GM06990 (cell line): ENCODE measurements at regions not wholly inside any gene's neighbourhood (a gene's known extent, or its start where the extent isn't known, plus 50 kb on each side); places are given as distances from the start of the nearest gene placed in this dataset.

ENCODE experiments used
- DNase-seq: peaks from one replicate; pipeline ENCODE4 v3.0.0-alpha.2; 2011; ENCODE audit not compliant: insufficient read length; ENCODE audit errors: extremely low read depth
- H3K27me3 ChIP-seq: replicated peaks from 2 replicates; pipeline ENCODE4 v1.6.0; 2011; ENCODE audit warnings: low read length; ENCODE audit not compliant: control insufficient read depth, insufficient read depth
- H3K36me3 ChIP-seq: 2 replicates; pipeline ENCODE4 v1.5.1; 2011; ENCODE audit warnings: low read length; ENCODE audit not compliant: control insufficient read depth, insufficient read depth
- H3K4me3 ChIP-seq: replicated peaks from 2 replicates; pipeline ENCODE4 v1.5.1; 2011; ENCODE audit warnings: low read depth, mild to moderate bottlenecking, control low read depth, low read length
- TF ChIP-seq, protein P1 (sequence below): IDR thresholded peaks from 2 replicates; pipeline ENCODE4 v1.5.1; 2011; ENCODE audit warnings: low read length, control low read depth, mild to moderate bottlenecking, inconsistent platforms; ENCODE audit not compliant: insufficient read depth, poor library complexity, severe bottlenecking

DNA sequence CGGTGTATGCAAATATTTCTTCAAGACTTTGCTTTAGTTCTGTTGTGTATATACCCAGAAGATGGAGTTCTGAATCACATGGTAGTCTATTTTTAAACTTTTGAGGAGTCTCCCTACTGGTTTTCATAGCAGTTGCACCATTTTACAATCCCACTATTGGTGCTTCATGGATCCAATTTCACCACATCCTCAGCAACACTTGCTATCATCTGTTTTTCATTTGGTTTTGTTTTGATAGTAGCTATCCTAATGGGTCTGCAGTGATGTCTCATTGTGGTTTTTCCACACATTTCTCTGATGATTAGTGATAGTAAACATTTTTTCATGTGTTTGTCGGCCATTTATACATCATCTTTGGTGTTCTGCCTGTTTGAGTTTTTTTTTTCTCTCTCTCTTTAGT lies 1339.3 kb downstream of the EFNA5 start:
- Histone ChIP-seq H3K36me3 (no peaks in the 10 kb centered on the region), H3K4me3 (no peak overlapping the region), H3K27me3 (no peaks in the 10 kb centered on the region)
- DNase-seq = no peak
- TF ChIP-seq, protein P1, sequence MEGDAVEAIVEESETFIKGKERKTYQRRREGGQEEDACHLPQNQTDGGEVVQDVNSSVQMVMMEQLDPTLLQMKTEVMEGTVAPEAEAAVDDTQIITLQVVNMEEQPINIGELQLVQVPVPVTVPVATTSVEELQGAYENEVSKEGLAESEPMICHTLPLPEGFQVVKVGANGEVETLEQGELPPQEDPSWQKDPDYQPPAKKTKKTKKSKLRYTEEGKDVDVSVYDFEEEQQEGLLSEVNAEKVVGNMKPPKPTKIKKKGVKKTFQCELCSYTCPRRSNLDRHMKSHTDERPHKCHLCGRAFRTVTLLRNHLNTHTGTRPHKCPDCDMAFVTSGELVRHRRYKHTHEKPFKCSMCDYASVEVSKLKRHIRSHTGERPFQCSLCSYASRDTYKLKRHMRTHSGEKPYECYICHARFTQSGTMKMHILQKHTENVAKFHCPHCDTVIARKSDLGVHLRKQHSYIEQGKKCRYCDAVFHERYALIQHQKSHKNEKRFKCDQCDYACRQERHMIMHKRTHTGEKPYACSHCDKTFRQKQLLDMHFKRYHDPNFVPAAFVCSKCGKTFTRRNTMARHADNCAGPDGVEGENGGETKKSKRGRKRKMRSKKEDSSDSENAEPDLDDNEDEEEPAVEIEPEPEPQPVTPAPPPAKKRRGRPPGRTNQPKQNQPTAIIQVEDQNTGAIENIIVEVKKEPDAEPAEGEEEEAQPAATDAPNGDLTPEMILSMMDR = no peak

DNA sequence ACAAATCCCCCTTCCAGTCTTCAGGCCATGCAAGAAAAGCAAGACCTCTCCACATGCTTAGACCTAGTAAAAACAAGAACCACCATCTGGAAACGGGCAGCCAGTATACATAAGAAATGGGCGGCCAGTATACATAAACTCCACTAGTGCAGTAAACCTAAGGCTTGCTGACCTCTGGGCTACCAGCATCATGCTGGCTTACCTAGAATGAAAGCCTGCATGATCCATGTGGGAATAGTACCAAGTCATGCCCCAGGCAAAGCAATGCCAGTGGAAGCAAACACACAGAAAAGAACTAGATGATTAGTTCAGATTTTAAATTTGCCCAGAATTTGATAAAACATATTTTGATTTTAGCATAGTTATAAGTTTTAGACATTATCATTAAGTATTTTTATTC lies 1346.4 kb downstream of the EFNA5 start:
- TF ChIP-seq, protein P1 = no peak
- no peak overlapping the region for H3K4me3 ChIP-seq
- no peaks in the 10 kb centered on the region for H3K27me3 ChIP-seq
- no peaks in the 10 kb centered on the region for H3K36me3 ChIP-seq
- DNase-seq = no peak

DNA sequence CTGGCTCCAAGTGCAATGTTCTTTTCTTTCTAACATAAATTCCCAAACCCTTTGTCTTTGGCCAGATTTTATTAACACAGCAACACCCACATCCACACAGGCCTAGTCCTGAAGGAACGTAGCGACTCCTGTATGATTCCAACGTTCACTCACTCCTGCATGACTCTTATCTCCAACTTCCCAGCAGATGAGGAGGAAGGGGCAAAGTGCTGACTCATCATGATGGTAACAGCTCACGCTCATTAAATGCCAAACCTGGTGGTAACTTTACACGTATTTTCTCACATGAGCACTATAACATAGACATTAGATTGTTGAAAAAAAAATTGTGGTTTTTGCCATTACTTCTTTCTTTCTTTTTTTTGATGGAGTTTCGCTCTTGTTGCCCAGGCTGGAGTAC lies 1349.5 kb downstream of the EFNA5 start:
- no peaks in the 10 kb centered on the region for H3K36me3 ChIP-seq
- H3K27me3 ChIP-seq = no peaks in the 10 kb centered on the region
- TF ChIP-seq, protein P1 = no peak
- no peak overlapping the region for H3K4me3 ChIP-seq
- no peak for DNase-seq

DNA sequence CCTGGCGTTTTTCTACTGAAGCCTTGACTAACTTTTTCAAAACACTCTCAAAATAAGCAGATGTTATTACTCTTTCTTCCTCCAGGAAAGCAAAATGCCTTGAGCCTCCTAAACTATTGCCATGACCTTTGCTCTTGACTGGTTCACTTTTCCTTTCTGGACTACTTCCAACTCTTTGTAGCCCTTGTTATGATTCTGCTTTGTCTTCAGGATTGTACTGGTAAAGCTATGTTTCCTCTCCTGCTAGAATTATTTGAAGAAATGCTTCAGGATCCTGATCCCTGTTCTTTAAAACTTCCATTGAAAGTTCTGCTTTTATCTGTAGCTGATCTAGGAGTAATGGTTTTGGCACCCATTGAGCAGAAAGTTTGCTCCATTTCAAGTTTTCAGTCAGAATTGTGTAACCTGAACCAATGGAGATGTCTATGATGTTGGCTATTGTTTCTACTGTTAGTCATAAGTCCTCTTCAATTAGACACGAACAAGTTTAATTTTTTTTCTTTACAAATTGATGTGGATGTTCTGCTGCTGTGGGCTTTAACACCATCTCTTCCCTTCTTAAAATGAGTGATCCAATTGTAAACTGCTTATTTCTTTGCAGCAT lies 1356.4 kb downstream of the EFNA5 start:
- no peak for DNase-seq
- H3K36me3 ChIP-seq = no peaks in the 10 kb centered on the region
- H3K27me3 ChIP-seq = no peaks in the 10 kb centered on the region
- H3K4me3 ChIP-seq = no peak overlapping the region
- TF ChIP-seq, protein P1 = no peak

DNA sequence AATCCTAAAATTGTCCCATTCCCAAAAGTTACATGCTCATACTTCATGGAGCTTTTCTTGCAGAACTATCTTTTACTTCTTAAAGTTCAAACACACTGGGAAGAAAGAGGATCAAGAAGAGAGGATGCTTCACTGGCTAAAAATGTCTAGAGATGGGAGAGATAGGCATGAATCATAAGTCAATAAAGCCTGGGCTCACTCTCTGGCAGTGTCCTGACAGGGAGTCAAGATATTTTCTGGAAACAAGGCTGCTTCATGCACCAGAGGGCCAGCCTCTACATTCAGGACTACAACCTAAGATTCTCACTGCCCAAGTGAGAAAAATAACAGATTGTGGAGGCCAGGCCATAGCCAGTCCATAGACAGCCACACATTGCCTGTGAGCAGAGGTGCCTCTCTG lies 1358.4 kb downstream of the EFNA5 start:
- H3K36me3 ChIP-seq = no peaks in the 10 kb centered on the region
- H3K4me3 ChIP-seq = no peak overlapping the region
- no peaks in the 10 kb centered on the region for H3K27me3 ChIP-seq
- no peak for DNase-seq
- TF ChIP-seq, protein P1 = no peak
